Fibroblast of pulmonary artery (primary cell): ENCODE measurements at regions not wholly inside any gene's neighbourhood (a gene's known extent, or its start where the extent isn't known, plus 50 kb on each side); places are given as distances from the start of the nearest gene placed in this dataset.
A peak's percentile ranks its signal among the peaks of the same experiment; 100 is the strongest.

Source experiments
- DNase-seq: peaks from one replicate; pipeline ENCODE4 v3.0.0-alpha.2; 2010; ENCODE audit warnings: low read depth
- H3K4me3 ChIP-seq: replicated peaks from 2 replicates; pipeline ENCODE4 v1.5.1; 2011; ENCODE audit warnings: low read depth, mild to moderate bottlenecking, control low read depth, low read length, moderate library complexity
- TF ChIP-seq, protein P1 (sequence below): IDR thresholded peaks from 2 replicates; pipeline ENCODE4 v1.5.1; 2011; ENCODE audit warnings: mild to moderate bottlenecking, control low read depth, low read length, inconsistent platforms; ENCODE audit errors: missing control alignments

DNA sequence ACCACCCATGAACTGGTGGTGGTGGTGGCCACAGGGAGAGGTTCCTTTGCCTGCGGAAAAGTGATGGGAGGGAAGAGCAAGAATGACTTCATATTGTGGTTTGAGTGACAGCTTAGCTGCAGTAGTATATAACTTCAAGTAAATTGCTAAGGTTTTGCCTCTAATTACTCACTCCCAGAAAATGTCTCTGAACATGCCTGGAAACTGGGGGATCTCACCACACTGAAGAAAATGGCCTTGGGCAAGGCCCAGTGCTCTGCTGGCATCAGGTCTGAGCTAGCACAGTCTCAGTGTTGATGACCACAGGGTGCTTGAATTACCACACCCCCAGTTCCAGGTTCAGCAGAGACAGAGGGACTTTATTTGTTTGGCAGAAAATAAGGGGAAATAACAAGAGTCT, 2085.4 kb downstream of the ARAP2 start:
- H3K4me3 ChIP-seq = no peak overlapping the region
- TF ChIP-seq, protein P1, sequence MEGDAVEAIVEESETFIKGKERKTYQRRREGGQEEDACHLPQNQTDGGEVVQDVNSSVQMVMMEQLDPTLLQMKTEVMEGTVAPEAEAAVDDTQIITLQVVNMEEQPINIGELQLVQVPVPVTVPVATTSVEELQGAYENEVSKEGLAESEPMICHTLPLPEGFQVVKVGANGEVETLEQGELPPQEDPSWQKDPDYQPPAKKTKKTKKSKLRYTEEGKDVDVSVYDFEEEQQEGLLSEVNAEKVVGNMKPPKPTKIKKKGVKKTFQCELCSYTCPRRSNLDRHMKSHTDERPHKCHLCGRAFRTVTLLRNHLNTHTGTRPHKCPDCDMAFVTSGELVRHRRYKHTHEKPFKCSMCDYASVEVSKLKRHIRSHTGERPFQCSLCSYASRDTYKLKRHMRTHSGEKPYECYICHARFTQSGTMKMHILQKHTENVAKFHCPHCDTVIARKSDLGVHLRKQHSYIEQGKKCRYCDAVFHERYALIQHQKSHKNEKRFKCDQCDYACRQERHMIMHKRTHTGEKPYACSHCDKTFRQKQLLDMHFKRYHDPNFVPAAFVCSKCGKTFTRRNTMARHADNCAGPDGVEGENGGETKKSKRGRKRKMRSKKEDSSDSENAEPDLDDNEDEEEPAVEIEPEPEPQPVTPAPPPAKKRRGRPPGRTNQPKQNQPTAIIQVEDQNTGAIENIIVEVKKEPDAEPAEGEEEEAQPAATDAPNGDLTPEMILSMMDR = no peak
- DNase-seq = no peak

DNA sequence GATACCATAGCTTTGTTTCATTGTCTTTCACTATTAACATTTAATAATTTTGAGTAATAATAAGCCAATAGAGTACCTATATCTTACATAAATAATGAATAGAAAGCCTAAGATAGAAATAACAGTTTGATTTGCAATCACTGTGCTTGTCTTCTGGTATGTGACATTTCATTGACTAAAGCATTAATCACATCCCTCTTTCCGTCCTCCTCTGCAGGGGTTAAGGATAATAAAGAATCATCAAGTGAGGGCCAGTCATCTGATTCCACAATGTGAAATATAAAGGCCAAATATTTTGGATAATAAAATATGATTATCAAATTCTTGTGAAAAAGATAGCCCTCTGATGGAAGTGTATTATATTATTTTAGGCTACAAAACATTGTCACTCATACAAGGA, 2073.4 kb downstream of the ARAP2 start:
- TF ChIP-seq, protein P1 = no peak
- DNase-seq = peak; percentile 9
- no peak overlapping the region for H3K4me3 ChIP-seq

DNA sequence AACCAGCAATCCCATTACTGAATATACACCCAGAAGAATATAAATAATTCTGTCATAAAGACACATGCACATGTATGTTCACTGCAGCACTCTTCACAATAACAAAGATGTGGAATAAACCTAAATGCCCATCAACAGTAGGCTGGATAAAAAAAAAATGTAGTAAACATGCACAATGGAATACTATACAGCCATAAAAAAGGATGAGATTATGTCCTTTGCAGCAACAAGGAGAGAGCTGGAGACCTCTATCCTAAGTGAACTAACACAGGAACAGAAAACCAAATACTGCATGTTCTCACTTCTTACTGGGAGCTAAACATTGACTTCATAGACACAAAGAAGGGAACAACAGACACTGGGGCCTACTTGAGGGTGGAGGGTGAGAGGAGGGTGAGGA, 2067.7 kb downstream of the ARAP2 start:
- DNase-seq = no peak
- H3K4me3 ChIP-seq = no peak overlapping the region
- TF ChIP-seq, protein P1 = no peak

DNA sequence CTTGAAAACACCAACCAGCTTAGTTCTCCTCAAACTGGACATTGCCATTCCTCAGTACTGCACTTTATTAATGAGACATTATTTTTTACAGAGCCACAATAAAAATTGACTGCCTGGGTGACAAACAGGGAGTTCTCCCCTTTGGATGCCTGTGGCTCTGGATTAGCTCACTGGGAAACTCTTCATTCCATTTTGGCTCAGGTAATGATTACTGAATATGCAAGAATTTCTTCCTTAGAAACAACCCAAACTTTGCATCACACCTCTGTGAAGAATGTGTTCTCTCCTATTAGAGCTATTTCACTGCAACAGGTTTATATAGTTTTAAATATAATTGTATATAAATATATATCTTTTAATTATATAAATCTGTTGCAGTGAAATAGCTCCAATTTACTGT, 2065.8 kb downstream of the ARAP2 start:
- TF ChIP-seq, protein P1 = no peak
- DNase-seq = no peak
- H3K4me3 ChIP-seq = no peak overlapping the region

DNA sequence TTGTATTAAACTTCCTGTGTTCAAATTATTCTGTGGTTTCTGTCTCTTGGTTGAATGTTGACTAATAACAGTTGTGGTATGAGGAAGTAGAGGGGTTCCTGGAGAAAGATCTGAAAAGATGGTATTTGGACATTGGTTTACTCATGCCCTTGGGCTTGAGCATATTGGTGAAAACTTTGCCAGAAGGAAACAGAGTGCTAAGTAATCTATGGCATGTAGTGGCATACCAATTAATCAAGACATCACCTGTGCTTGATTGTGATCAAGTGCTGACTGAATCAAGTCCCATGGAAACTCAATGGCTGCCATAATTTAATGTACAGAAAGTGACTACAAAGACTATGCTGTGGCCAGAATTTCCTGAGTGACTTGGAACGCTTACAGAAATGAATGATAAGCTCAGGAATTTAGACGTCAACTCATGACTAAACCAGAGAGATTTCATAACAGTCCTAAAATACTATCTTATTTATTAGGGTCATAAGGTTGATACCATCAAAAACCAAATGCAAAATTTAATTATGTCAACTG, 2062.9 kb downstream of the ARAP2 start:
- peak overlapping the region; percentile 19 for H3K4me3 ChIP-seq
- peak; percentile 94 for DNase-seq
- TF ChIP-seq, protein P1 = no peak

DNA sequence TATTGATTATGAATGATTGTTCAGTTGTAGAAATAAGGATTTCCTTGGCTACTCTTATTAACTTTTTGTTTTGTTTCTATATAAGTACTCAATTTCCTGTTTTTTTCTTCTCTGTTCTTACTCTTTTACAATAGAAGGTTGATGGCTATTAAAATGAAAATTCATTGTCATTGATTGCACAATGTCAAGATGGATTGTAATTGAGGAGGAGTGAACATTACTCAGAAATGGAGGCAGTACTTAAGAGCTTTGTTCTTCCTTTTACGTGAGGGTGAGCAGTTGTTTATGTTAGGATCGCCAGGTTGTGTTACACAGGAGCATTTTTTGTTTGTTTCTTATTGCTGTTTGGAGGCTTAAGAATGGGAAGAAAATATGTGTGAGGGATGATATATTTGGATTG, 2062.4 kb downstream of the ARAP2 start:
- peak overlapping the region; percentile 19 for H3K4me3 ChIP-seq
- peak; percentile 96 for DNase-seq
- TF ChIP-seq, protein P1 = no peak

DNA sequence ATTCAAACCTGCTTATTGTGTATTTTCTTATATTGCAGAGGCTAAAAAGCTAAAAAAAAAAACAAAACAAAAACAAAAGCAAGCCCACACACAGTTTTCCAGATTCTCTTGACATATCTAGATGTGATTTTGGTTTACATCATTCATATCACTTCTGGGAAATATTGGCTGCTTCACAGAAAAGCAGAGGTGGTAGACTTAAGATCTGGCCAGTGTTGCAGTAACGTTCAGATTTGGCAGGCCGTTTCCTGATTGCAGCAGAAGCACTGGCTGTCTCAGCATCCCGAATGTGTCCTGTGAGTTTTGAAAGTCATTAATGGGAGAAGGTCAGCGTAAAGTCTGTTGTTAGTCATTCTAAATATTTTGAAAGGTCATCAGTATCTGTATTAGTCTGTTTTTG, 2062.0 kb downstream of the ARAP2 start:
- TF ChIP-seq, protein P1 = no peak
- peak overlapping the region; percentile 19 for H3K4me3 ChIP-seq
- peak; percentile 92 for DNase-seq
